ENCODE measurements at regions not wholly inside any gene's neighbourhood (a gene's known extent, or its start where the extent isn't known, plus 50 kb on each side); places are given as distances from the start of the nearest gene placed in this dataset.

- H3K27ac ChIP-seq = no peak overlapping the region
- no peaks in the 10 kb centered on the region for H3K27me3 ChIP-seq
- intact Hi-C loops (cut with DNase I; ENCODE audit: low total_unique reads) = no loop called here
- H3K36me3 ChIP-seq = no peaks in the 10 kb centered on the region
- no peaks in the 10 kb centered on the region for H3K4me1 ChIP-seq
- no peak for DNase-seq (ENCODE audit: low spot score in 2 of 2)
- no peaks in the 10 kb centered on the region for H3K9me3 ChIP-seq
- TF ChIP-seq POLR2AphosphoS5 (IDR thresholded peaks at IDR 0.05) = no peak
- TF ChIP-seq CTCF (IDR thresholded peaks at IDR 0.05) = no peak
- no peak for TF ChIP-seq POLR2A (IDR thresholded peaks at IDR 0.05)
- no peak overlapping the region for H3K4me3 ChIP-seq
Measured at GRCh38 chr3:23644099-23644498, 161.7 kb upstream of the UBE2E1 start.

- H3K4me3 ChIP-seq = no peak overlapping the region
- H3K36me3 ChIP-seq = no peaks in the 10 kb centered on the region
- no peak for TF ChIP-seq POLR2A (IDR thresholded peaks at IDR 0.05)
- TF ChIP-seq CTCF (IDR thresholded peaks at IDR 0.05) = no peak
- no peak for TF ChIP-seq POLR2AphosphoS5 (IDR thresholded peaks at IDR 0.05)
- no peaks in the 10 kb centered on the region for H3K27me3 ChIP-seq
- DNase-seq (ENCODE audit: low spot score in 2 of 2) = no peak
- H3K4me1 ChIP-seq = no peaks in the 10 kb centered on the region
- no peaks in the 10 kb centered on the region for H3K9me3 ChIP-seq
- intact Hi-C loops (cut with DNase I; ENCODE audit: low total_unique reads) = no loop called here
- no peak overlapping the region for H3K27ac ChIP-seq
Measured at GRCh38 chr3:23644676-23645075, 161.1 kb upstream of the UBE2E1 start.

GRCh38 chr3:23645533-23646183 lies 160.1 kb upstream of the UBE2E1 start:
- H3K27ac ChIP-seq = no peak overlapping the region
- H3K4me1 ChIP-seq = no peaks in the 10 kb centered on the region
- TF ChIP-seq POLR2AphosphoS5 (IDR thresholded peaks at IDR 0.05) = no peak
- no peak for TF ChIP-seq CTCF (IDR thresholded peaks at IDR 0.05)
- TF ChIP-seq POLR2A (IDR thresholded peaks at IDR 0.05) = no peak
- H3K27me3 ChIP-seq = no peaks in the 10 kb centered on the region
- H3K36me3 ChIP-seq = no peaks in the 10 kb centered on the region
- H3K9me3 ChIP-seq = no peaks in the 10 kb centered on the region
- no peak overlapping the region for H3K4me3 ChIP-seq
- intact Hi-C loops (cut with DNase I; ENCODE audit: low total_unique reads) = no loop called here
- DNase-seq (ENCODE audit: low spot score in 2 of 2) = no peak

- no peak for DNase-seq (ENCODE audit: low spot score in 2 of 2)
- intact Hi-C loops (cut with DNase I; ENCODE audit: low total_unique reads) = no loop called here
Measured at GRCh38 chr3:23646184-23646920, 159.4 kb upstream of the UBE2E1 start.

More at GRCh38 chr3:23646184-23646920, 159.4 kb upstream of the UBE2E1 start:
- Histone ChIP-seq H3K4me3 (no peak overlapping the region), H3K4me1 (no peaks in the 10 kb centered on the region), H3K9me3 (no peaks in the 10 kb centered on the region), H3K36me3 (no peaks in the 10 kb centered on the region), H3K27me3 (no peaks in the 10 kb centered on the region), H3K27ac (no peak overlapping the region)
- TF ChIP-seq CTCF (IDR thresholded peaks at IDR 0.05) (no peak), POLR2AphosphoS5 (IDR thresholded peaks at IDR 0.05) (no peak), POLR2A (IDR thresholded peaks at IDR 0.05) (no peak)

Measured in breast epithelium (tissue), 4 donors.